NT2/D1 (cell line): ENCODE measurements at regions not wholly inside any gene's neighbourhood (a gene's known extent, or its start where the extent isn't known, plus 50 kb on each side); places are given as distances from the start of the nearest gene placed in this dataset.
"Not testable (repeated sequence)": the region's sequence is repeated elsewhere in the genome, so short reads cannot be mapped to it uniquely, and the experiment has no call there.

Experiments
- SUZ12 ChIP-seq: IDR thresholded peaks from 2 replicates; pipeline ENCODE4 v1.6.1; 2011; ENCODE audit not compliant: insufficient read length, insufficient read depth; ENCODE audit errors: extremely low read depth
- YY1 ChIP-seq: IDR thresholded peaks from 2 replicates; pipeline ENCODE4 v1.6.1; 2011; ENCODE audit not compliant: insufficient read length, insufficient read depth
- ZNF274 ChIP-seq: IDR thresholded peaks from 2 replicates; pipeline ENCODE4 v1.6.1; 2011; ENCODE audit warnings: mild to moderate bottlenecking, low read depth, low read length

- TF ChIP-seq YY1, ZNF274, SUZ12: not testable (repeated sequence)
Measured at GRCh38 chr12:131296651-131297050, 342.9 kb downstream of the ADGRD1 start.
